OCI-LY3 (cell line): ENCODE measurements at regions not wholly inside any gene's neighbourhood (a gene's known extent, or its start where the extent isn't known, plus 50 kb on each side); places are given as distances from the start of the nearest gene placed in this dataset.

Source experiments
- CTCF ChIP-seq: fragments of 200-600, 300-600 bp; sonication (generic); IDR thresholded peaks from 2 replicates; pipeline ENCODE4 v1.5.1; 2014; ENCODE audit warnings: antibody characterized with exemption, low read length, low read depth
- EZH2phosphoT487 ChIP-seq: fragments of 200-600 bp; shearing (Covaris generic); IDR thresholded peaks from 2 replicates; pipeline ENCODE4 v1.6.1; 2018; ENCODE audit warnings: antibody characterized with exemption, mixed run types, low read depth

- TF ChIP-seq CTCF = no peak
- TF ChIP-seq EZH2phosphoT487 = no peak
Observed at GRCh38 chr4:179615704-179616103, 2173.5 kb upstream of the AGA start.
